ACC112 (cell line): ENCODE measurements at regions not wholly inside any gene's neighbourhood (a gene's known extent, or its start where the extent isn't known, plus 50 kb on each side); places are given as distances from the start of the nearest gene placed in this dataset.

Experiments used
- H2AFZ ChIP-seq: fragments of 200-600 bp; sonication (generic); one replicate; pipeline ENCODE4 v1.6.0; 2017; ENCODE audit warnings: antibody characterized with exemption, low read length; ENCODE audit not compliant: unreplicated experiment
- H3K27ac ChIP-seq: fragments of 200-600 bp; sonication (generic); 2 replicates; pipeline ENCODE4 v1.5.1; 2014; ENCODE audit warnings: low read depth, mild to moderate bottlenecking, antibody characterized with exemption, low read length, moderate library complexity
- H3K27me3 ChIP-seq: fragments of 200-600 bp; sonication (generic); 2 replicates; pipeline ENCODE4 v1.6.1; 2014; ENCODE audit warnings: mild to moderate bottlenecking, antibody characterized with exemption, low read length, moderate library complexity, mixed read lengths; ENCODE audit not compliant: insufficient read depth
- H3K36me3 ChIP-seq: fragments of 200-600 bp; sonication (generic); 2 replicates; pipeline ENCODE4 v1.6.1; 2016; ENCODE audit warnings: mild to moderate bottlenecking, antibody characterized with exemption, low read length, moderate library complexity, mixed read lengths; ENCODE audit not compliant: insufficient read depth
- H3K4me1 ChIP-seq: fragments of 200-600 bp; sonication (generic); one replicate; pipeline ENCODE4 v1.6.1; 2016; ENCODE audit warnings: low read length, mixed read lengths; ENCODE audit not compliant: insufficient read depth, unreplicated experiment, control insufficient read depth
- H3K4me3 ChIP-seq: fragments of 200-600 bp; sonication (generic); 2 replicates; pipeline ENCODE4 v1.5.1; 2014; ENCODE audit warnings: mild to moderate bottlenecking, low read depth, low read length
- H3K79me2 ChIP-seq: fragments of 200-600 bp; sonication (generic); one replicate; pipeline ENCODE4 v1.6.0; 2016; ENCODE audit warnings: low read length; ENCODE audit not compliant: control insufficient read depth, unreplicated experiment, insufficient read depth

DNA sequence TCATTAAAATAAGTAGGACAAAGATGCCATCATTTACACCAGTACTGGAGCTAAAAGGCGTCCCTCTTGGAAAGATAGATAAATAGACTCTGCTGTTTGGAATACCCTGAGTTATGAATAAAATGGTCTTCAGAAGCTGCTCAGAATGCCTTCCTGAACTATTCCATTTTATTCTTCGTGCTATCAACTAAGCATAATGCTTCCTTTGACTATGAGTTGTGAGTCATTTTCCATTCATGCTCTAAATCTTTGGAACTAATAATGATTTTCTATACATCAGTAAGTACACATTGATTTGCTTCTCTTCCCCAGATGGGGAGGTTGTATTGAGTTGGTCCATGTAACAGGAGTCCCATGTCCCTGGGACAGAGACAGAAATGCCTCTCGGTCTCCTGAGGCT is 98.3 kb upstream of the PDE7B start:
- Histone ChIP-seq H2AFZ (no peak overlapping the region), H3K27ac (no peak overlapping the region), H3K27me3 (no peaks in the 10 kb centered on the region), H3K36me3 (no peaks in the 10 kb centered on the region), H3K79me2 (no peaks in the 10 kb centered on the region), H3K4me3 (no peak overlapping the region), H3K4me1 (no peaks in the 10 kb centered on the region)

DNA sequence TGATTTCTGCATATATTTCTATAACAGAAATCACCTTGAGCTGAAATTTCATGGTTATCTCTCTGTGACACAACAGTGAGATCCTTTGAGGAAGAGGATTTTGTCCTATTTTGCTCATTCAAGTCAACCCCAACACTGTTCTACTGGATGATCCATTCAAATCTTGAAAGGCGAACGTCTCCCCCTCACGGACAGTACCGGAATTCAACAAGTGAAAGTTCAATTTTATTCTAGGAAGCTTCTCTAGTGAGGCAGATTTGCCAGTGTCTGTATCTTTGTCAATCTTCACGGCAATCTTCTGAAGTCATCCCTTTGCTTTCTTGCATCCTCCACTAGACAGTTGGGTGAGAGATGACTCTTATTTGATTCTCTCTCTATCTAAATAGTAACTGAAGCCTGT is 91.7 kb upstream of the PDE7B start:
- no peaks in the 10 kb centered on the region for H3K36me3 ChIP-seq
- no peaks in the 10 kb centered on the region for H3K79me2 ChIP-seq
- no peak overlapping the region for H3K4me3 ChIP-seq
- no peaks in the 10 kb centered on the region for H3K4me1 ChIP-seq
- H3K27ac ChIP-seq = no peak overlapping the region
- H2AFZ ChIP-seq = no peak overlapping the region
- H3K27me3 ChIP-seq = no peaks in the 10 kb centered on the region

DNA sequence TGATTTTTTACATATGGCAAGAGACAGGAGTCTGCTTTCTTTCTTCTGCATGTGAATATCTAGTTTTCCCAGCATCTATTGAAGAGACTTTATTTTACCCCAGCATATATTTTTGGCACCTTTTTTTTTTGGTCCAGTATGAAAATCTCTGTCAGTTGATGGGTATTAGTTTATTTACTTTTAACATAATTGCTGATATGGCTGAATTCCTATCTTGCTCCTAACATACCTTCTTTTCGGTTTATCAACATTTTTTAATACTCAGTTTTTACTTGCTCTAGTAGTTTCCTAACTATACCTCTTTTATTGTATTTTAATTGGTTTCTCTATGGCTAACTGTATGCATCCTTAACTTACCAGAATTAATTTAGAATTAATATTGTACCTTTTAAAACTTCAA is 77.5 kb upstream of the PDE7B start:
- no peak overlapping the region for H2AFZ ChIP-seq
- H3K4me3 ChIP-seq = no peak overlapping the region
- no peaks in the 10 kb centered on the region for H3K4me1 ChIP-seq
- H3K79me2 ChIP-seq = no peaks in the 10 kb centered on the region
- no peaks in the 10 kb centered on the region for H3K27me3 ChIP-seq
- no peaks in the 10 kb centered on the region for H3K36me3 ChIP-seq
- no peak overlapping the region for H3K27ac ChIP-seq

DNA sequence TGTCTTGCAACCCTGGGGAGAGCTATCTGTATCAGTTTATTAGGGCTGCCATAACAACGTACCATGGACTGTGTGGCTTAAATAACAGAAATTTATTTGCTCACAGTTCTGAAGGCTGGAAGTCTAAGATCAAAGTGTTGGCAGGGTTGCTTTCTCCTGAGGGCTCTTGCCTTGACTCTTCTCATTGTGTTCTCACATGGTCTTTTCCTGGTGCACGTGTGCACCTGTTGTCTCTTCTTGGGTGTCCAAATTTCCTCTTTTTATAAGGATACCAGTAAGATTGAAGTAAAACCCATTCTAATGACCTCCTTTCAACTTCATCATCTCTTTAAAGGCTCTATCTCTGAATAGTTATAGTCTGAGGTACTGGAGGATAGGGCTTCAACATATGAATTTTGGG is 72.3 kb upstream of the PDE7B start:
- H3K27ac ChIP-seq = no peak overlapping the region
- H3K4me3 ChIP-seq = no peak overlapping the region
- no peaks in the 10 kb centered on the region for H3K27me3 ChIP-seq
- no peaks in the 10 kb centered on the region for H3K36me3 ChIP-seq
- no peaks in the 10 kb centered on the region for H3K4me1 ChIP-seq
- no peaks in the 10 kb centered on the region for H3K79me2 ChIP-seq
- no peak overlapping the region for H2AFZ ChIP-seq

DNA sequence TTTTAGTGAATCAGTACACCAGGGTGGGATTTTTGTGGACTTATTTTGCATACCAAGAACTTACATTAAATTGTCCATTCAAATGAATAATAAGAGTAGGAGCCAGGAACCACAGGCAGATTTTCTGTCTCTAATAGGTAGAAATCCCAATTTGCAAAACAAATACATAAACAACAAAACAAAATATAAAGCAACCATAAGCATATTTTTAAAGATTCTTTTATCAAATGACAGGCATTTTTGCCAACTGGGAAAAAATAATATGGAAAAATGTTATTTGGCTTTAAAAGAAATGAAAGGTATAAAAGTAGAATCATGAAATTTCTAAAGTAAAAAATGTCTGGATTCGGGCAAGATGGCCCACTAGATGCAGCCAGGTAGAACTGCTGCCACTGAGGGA is 71.2 kb upstream of the PDE7B start:
- no peaks in the 10 kb centered on the region for H3K27me3 ChIP-seq
- no peak overlapping the region for H2AFZ ChIP-seq
- no peak overlapping the region for H3K4me3 ChIP-seq
- no peaks in the 10 kb centered on the region for H3K36me3 ChIP-seq
- no peaks in the 10 kb centered on the region for H3K79me2 ChIP-seq
- no peak overlapping the region for H3K27ac ChIP-seq
- H3K4me1 ChIP-seq = no peaks in the 10 kb centered on the region

DNA sequence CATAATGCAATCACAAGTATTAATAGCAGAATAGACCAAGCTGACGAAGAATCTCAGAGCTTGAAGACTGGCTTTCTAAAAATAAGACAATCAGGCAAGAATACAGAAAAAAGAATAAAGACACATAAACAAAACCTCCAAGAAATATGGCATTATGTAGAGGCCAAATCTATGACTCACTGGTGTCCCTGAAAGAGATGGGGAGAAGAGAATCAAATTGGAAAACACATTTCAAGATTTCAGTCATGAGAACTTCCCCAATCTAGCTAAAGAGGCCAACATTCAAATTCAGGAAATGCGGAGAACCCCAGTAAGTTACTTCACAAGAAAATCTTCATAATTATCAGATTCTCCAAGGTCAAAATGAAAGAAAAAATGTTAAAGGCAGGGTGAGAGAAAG is 69.0 kb upstream of the PDE7B start:
- H3K36me3 ChIP-seq = no peaks in the 10 kb centered on the region
- H3K27me3 ChIP-seq = no peaks in the 10 kb centered on the region
- H3K4me3 ChIP-seq = no peak overlapping the region
- no peaks in the 10 kb centered on the region for H3K79me2 ChIP-seq
- no peak overlapping the region for H2AFZ ChIP-seq
- no peaks in the 10 kb centered on the region for H3K4me1 ChIP-seq
- H3K27ac ChIP-seq = no peak overlapping the region

DNA sequence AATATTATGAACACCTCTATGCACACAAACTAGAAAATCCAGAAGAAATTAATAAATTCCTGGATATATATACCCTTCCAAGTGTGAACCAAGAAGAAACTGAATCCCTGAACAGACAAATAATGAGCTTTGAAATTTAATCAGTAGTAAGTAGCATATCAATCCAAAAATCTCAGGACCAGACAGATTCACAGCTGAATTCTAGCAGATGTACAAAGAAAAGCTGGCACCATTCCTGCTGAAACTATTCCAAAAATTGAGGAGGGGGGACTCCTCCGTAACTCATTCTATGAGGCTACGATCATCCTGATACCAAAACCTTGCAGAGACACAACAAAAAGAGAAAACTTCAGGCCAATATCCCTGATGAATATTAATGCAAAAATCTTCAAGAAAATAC is 67.0 kb upstream of the PDE7B start:
- Histone ChIP-seq H3K4me1 (no peaks in the 10 kb centered on the region), H3K27ac (no peak overlapping the region), H3K27me3 (no peaks in the 10 kb centered on the region), H3K4me3 (no peak overlapping the region), H3K36me3 (no peaks in the 10 kb centered on the region), H2AFZ (no peak overlapping the region), H3K79me2 (no peaks in the 10 kb centered on the region)

DNA sequence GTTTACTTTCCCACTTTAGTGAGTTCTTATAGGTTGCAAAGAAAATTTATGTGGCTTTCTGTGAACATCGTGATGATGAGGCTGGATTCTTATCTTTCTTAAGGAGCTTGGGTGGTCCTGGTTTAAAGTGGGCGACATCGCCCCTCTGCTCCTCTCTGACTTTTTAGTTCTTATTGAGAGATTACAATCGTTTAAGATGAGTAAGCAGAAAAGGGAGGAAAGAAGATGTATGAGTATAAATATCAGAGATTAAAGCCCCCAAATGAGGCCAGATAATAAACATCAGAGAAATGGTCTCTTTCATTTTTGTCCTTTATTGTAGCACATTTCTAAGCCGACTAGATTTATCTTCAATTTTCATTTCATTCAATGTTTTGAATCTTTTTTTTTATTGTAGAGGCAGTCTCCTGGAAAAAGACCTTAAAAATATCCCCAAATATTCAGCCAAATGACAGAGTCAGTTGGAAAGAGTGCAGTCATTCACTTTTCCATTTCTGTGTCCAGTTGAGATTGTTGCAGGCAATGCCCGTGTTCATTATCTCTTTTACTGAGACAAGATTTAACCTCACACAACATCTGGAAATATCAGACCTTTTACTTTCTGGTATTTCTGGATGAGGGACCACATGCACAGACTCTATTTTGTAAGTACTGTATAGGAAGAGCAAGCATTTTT is 62.0 kb upstream of the PDE7B start:
- H3K79me2 ChIP-seq = no peaks in the 10 kb centered on the region
- no peaks in the 10 kb centered on the region for H3K36me3 ChIP-seq
- H3K4me1 ChIP-seq = no peaks in the 10 kb centered on the region
- no peak overlapping the region for H3K4me3 ChIP-seq
- no peaks in the 10 kb centered on the region for H3K27me3 ChIP-seq
- no peak overlapping the region for H3K27ac ChIP-seq
- no peak overlapping the region for H2AFZ ChIP-seq

DNA sequence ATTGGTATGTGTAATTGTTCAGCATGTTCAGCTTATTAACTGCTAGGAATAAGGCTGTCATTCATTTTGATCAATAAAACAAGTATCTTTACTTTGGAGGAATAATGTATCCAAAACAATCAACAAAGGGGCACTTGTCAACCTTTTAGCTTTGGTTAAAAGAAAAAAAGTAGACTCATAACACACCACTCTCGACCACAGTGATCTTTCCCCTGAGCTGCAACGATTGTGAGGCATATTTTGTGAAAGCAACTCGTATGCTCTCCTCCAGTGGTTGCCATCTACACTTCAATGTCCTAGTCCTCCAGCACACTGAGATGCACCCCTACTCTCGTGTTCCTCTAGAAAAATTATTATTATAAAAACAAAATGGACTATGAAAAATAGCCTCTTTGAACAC is 60.1 kb upstream of the PDE7B start:
- Histone ChIP-seq H2AFZ (no peak overlapping the region), H3K79me2 (no peaks in the 10 kb centered on the region), H3K27me3 (no peaks in the 10 kb centered on the region), H3K4me3 (no peak overlapping the region), H3K27ac (no peak overlapping the region), H3K4me1 (no peaks in the 10 kb centered on the region), H3K36me3 (no peaks in the 10 kb centered on the region)

DNA sequence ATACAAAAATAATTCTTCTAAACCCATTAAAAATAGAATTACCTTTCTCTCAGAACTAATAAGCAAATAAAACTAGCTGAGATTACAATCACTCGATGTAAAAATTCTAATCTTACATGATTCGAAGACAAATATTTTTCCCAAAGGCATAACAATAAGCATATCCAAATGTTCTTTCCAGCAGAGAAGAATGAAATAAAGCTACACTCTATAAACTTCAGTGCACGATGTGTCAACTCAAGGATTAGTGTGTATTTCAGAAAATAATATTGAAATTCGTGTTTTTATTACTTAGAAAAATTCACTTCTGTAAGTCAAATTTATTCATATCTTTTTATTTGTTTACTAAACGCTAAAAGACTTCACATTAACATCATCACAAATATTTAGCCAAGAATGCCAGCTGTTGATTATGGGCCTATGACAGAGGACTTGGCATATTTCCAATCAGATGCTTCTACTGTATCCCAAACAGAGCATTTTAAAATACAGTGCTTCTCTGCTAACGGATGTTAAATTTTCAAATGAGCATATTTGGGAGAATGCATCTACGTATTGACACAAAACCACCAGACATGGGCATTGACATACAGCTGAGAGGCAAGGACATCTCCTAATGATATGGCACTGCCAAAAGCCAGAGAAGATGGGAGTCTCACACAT is 54.7 kb upstream of the PDE7B start:
- Histone ChIP-seq H3K79me2 (no peaks in the 10 kb centered on the region), H3K4me3 (no peak overlapping the region), H3K4me1 (no peaks in the 10 kb centered on the region), H3K27me3 (no peaks in the 10 kb centered on the region), H3K36me3 (no peaks in the 10 kb centered on the region), H3K27ac (no peak overlapping the region), H2AFZ (no peak overlapping the region)

DNA sequence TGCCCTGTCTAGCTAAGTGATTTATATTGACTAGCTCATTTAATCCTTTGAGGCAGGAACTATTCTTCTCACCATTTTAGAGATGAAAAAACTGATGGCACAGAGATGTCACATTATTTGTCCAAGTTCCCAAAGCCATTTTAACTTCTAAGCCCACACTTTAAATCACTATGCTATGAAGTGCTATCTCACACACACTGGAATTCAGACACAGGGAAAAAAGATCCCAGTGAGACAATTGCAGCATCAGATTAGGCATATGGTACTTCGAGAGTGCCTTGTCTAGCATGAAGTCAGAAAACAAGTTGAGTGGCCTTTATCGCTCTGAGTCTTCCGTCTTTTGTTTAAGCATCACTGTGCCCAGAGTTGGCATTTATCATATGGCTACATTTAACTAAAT is 54.1 kb upstream of the PDE7B start:
- Histone ChIP-seq H3K4me3 (no peak overlapping the region), H3K4me1 (no peaks in the 10 kb centered on the region), H2AFZ (no peak overlapping the region), H3K36me3 (no peaks in the 10 kb centered on the region), H3K27me3 (no peaks in the 10 kb centered on the region), H3K27ac (no peak overlapping the region), H3K79me2 (no peaks in the 10 kb centered on the region)
